ENCODE measurements at regions not wholly inside any gene's neighbourhood (a gene's known extent, or its start where the extent isn't known, plus 50 kb on each side); places are given as distances from the start of the nearest gene placed in this dataset.

GRCh38 chr15:94026458-94027304 is 204.7 kb upstream of the MCTP2 start:
- Histone ChIP-seq H3K36me3 (no peaks in the 10 kb centered on the region), H3K9ac (ENCODE audit: low read depth in 2 of 2, low read length in 2 of 2) (no peak overlapping the region), H3K4me3 (no peak overlapping the region), H3K27ac (no peak overlapping the region), H3K9me3 (no peaks in the 10 kb centered on the region), H3K4me1 (no peaks in the 10 kb centered on the region), H3K27me3 (no peaks in the 10 kb centered on the region)
- intact Hi-C loops (cut with DNase I), result loop anchor here (5.0 kb wide), 1 partner anchor 76 kb away; no protein-coding TSS in a partner anchor
- DNase-seq, result no peak
- no peak for TF ChIP-seq CTCF (IDR thresholded peaks at IDR 0.05)

- H3K9ac ChIP-seq (ENCODE audit: low read depth in 2 of 2, low read length in 2 of 2), result no peak overlapping the region
- H3K4me3 ChIP-seq, result no peak overlapping the region
- H3K4me1 ChIP-seq, result no peaks in the 10 kb centered on the region
- no peaks in the 10 kb centered on the region for H3K36me3 ChIP-seq
- H3K27ac ChIP-seq, result no peak overlapping the region
- no peak for TF ChIP-seq CTCF (IDR thresholded peaks at IDR 0.05)
- H3K9me3 ChIP-seq, result no peaks in the 10 kb centered on the region
- no peak for DNase-seq
- H3K27me3 ChIP-seq, result no peaks in the 10 kb centered on the region
- intact Hi-C loops (cut with DNase I), result no loop called here
Measured at GRCh38 chr15:94023531-94023930, 207.8 kb upstream of the MCTP2 start.

- H3K4me1 ChIP-seq, result no peaks in the 10 kb centered on the region
Measured at GRCh38 chr15:94021621-94022320, 209.6 kb upstream of the MCTP2 start.

GRCh38 chr15:94019062-94019461 is 212.3 kb upstream of the MCTP2 start:
- no peak for TF ChIP-seq CTCF (IDR thresholded peaks at IDR 0.05)
- no peak for DNase-seq
- no peaks in the 10 kb centered on the region for H3K36me3 ChIP-seq
- H3K27me3 ChIP-seq, result no peaks in the 10 kb centered on the region
- intact Hi-C loops (cut with DNase I), result no loop called here
- no peak overlapping the region for H3K4me3 ChIP-seq
- no peak overlapping the region for H3K27ac ChIP-seq
- no peak overlapping the region for H3K9ac ChIP-seq (ENCODE audit: low read depth in 2 of 2, low read length in 2 of 2)
- H3K9me3 ChIP-seq, result no peaks in the 10 kb centered on the region
- H3K4me1 ChIP-seq, result no peaks in the 10 kb centered on the region

More at GRCh38 chr15:94021621-94022320, 209.6 kb upstream of the MCTP2 start:
- no peak for DNase-seq
- Histone ChIP-seq H3K27me3 (no peaks in the 10 kb centered on the region), H3K4me3 (no peak overlapping the region), H3K9ac (ENCODE audit: low read depth in 2 of 2, low read length in 2 of 2) (no peak overlapping the region), H3K36me3 (no peaks in the 10 kb centered on the region), H3K27ac (no peak overlapping the region), H3K9me3 (no peaks in the 10 kb centered on the region)
- intact Hi-C loops (cut with DNase I), result no loop called here
- no peak for TF ChIP-seq CTCF (IDR thresholded peaks at IDR 0.05)

GRCh38 chr15:94015324-94015723 is 216.0 kb upstream of the MCTP2 start:
- Histone ChIP-seq H3K4me3 (no peak overlapping the region), H3K4me1 (no peaks in the 10 kb centered on the region), H3K9ac (ENCODE audit: low read depth in 2 of 2, low read length in 2 of 2) (no peak overlapping the region), H3K9me3 (no peaks in the 10 kb centered on the region), H3K27me3 (no peaks in the 10 kb centered on the region), H3K36me3 (no peaks in the 10 kb centered on the region), H3K27ac (no peak overlapping the region)
- no peak for DNase-seq
- intact Hi-C loops (cut with DNase I), result no loop called here
- TF ChIP-seq CTCF (IDR thresholded peaks at IDR 0.05), result no peak
